NOMO-1 treated with DMSO at 0.1 percent for 48 hours (cell line): ENCODE measurements at regions not wholly inside any gene's neighbourhood (a gene's known extent, or its start where the extent isn't known, plus 50 kb on each side); places are given as distances from the start of the nearest gene placed in this dataset.
A peak's percentile ranks its signal among the peaks of the same experiment; 100 is the strongest.
"Not testable (repeated sequence)": the region's sequence is repeated elsewhere in the genome, so short reads cannot be mapped to it uniquely, and the experiment has no call there.

Source experiments
- DNase-seq: peaks from one replicate; lab custom pipeline; 2025; ENCODE audit not compliant: unreplicated experiment; lab: John Stamatoyannopoulos, UW

DNA sequence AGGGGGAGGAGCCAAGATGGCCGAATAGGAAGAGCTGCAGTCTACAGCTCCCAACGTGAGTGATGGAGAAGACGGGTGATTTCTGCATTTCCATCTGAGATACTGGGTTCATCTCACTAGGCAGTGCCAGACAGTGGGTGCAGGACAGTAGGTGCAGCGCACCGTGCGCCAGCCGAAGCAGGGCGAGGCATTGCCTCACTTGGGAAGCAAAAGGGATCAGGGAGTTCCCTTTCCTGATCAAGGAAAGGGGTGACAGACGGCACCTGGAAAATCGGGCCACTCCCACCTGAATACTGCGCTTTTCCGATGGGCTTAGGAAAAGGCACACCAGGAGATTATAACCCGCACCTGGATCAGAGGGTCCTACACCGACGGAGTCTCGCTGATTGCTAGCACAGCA is 121.1 kb upstream of the SESTD1 start:
- not testable (repeated sequence) for DNase-seq

DNA sequence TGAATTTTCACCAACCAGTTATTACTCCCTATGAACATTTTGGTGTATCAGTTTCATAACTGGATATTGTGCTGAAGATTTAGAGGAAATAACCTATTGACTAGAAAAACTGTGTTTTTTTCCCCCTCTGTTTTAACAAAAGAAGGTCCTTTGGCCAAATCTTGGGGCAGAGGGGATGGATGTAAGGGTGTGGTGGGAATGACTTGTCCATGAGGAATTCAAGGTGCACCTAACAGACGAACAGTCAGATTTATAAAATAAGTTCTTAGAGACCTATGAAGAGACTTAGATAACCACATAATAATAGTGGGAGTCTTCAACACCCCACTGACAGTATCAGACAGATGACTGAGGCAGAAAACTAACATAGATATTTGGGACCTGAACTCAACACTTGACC is 119.3 kb upstream of the SESTD1 start:
- no peak for DNase-seq

GRCh38 chr2:179377296-179377695 is 112.7 kb upstream of the SESTD1 start:
- no peak for DNase-seq

DNA sequence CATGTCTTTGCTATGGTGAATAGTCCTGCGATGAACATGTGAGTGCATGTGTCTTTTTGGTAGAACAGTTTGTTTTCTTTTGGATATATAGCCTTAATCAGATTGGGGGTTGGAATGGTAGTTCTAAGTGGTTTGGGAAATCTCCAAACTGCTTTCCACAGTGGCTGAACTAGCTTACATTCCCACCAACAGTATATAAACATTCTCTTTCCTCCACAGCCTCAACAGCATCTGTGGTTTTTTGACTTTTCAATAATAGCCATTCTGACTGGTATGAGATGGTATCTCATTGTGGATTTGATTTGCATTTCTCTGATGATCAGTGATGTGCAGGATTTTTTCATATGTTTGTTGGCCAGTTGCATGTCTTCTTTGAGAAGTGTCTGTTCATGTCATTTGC is 112.2 kb upstream of the SESTD1 start:
- DNase-seq, result no peak

DNA sequence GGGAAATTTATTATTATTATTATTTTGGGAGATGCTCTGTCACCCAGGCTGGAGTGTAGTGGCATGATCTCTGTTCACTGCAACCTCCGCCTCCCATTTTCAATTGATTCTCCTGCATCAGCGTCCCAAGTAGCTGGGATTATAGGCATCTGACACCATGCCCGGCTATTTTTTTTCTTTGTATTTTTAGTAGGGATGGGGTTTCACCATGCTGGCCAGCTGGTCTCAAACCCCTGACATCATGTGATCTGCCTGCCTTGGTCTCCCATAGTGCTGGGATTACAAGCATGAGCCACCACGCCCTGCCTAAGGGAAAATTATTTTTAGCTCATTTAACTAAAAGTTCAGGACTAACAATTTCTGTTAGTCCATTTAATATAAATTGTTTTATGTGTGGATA is 109.2 kb upstream of the SESTD1 start:
- no peak for DNase-seq

DNA sequence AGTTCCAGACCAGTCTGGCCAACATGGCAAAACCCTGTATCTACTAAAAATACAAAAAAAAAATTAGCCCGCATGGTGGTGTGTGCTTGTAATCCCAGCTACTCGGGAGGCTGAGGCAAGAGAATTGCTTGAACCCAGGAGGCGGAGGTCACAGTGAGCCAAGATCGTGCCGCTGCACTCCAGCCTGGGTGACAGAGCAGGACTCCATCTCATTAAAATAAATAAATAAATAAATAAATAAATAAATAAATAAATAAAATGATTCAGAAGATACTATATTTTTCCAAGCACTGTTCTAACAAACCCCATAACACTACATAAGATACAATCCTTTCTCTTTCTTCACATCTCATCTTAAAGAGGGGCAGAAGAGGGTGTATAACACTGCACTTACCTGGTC is 100.9 kb upstream of the SESTD1 start:
- not testable (repeated sequence) for DNase-seq

DNA sequence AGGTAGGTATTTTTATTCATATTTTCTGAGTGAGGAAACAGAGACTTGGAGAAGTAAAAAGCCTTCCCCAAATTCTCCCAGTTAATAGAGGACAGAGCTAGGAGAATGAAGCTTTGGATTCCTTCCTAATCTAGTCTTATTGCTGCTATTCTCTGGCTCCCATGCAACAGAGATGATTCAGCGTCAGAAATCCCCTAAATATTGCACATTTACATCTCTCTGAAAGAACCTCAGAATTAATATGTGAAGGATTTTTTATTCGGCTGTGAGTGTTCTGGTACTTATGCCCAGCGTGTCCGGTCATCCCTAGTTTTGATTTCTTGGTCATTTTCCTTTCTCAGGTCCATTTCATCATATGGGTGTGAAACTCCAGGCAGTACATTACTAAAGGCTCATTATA is 91.2 kb upstream of the SESTD1 start:
- DNase-seq, result no peak

- DNase-seq, result no peak
These were observed 90.3 kb upstream of the SESTD1 start for GRCh38 chr2:179354739-179355537.

GRCh38 chr2:179354296-179354695 is 89.7 kb upstream of the SESTD1 start:
- DNase-seq, result no peak

- no peak for DNase-seq
These were observed 87.5 kb upstream of the SESTD1 start for GRCh38 chr2:179352181-179352580.

DNA sequence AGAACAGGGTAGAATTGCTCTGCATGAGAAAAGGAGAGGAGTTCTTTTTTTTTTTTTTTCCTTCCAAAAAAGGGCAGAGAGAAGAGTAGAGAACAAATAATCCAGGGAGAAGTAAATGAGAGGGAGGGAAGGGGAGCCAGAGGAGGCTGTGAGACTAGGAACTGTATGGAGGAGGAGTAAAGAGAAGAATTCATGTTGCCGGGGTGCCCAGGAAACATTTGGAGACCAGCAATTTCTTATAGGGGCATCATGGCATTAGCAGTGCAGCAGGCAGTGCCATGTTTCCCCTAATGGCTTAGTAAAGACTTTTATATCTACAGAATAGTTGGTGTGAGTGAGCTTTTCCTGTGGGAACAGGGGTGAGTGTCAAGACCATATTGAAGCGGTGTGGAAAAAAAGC is 86.4 kb upstream of the SESTD1 start:
- DNase-seq, result no peak

DNA sequence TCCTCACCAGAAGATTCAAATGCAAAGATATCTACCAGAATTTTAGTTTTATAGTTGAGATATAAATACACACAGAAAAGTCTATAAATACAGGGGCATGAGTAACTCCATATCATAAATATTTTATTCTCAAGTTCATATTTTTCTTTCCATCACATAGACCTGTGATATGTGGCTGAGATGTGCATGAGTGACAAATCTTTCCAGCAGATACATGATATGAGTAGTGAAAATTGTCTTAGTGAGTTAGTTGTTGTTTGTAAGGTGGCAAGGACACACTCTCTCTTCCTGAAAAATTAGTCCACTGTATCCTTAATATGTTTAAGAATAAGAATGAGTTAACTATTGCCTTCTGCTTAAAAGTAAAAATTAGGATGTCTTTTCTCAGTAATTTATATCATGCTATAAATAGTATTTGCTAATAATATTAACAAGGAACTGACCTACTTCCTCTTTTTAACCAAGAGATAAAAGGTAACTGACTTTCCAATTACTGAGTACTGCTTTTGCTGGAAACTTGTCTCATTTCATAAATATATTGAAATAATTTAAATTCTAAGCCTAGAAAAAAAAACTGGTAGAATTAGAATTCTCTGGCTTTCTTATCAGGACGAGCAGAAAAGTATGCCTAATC is 85.2 kb upstream of the SESTD1 start:
- no peak for DNase-seq

GRCh38 chr2:179348906-179349305 is 84.3 kb upstream of the SESTD1 start:
- DNase-seq, result no peak

DNA sequence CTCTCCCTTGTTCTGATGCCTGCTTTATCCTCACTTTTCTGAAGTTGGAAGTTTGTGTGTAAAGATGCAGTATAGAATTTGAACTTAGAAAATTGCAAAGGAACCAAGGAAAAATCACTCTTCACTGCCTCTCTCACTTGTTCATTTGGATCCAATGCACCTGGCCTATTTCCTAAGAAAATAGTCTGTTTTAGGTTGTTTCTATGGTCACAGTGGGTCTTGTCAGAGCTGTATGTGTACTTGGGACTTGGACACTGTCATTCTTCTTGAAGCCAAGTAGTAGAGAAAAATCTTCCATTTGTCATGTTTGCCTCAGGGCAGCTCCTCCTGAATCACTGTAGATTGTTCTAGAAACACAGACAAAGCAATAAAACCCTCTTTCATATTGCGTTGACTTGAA is 80.3 kb upstream of the SESTD1 start:
- DNase-seq, result no peak

DNA sequence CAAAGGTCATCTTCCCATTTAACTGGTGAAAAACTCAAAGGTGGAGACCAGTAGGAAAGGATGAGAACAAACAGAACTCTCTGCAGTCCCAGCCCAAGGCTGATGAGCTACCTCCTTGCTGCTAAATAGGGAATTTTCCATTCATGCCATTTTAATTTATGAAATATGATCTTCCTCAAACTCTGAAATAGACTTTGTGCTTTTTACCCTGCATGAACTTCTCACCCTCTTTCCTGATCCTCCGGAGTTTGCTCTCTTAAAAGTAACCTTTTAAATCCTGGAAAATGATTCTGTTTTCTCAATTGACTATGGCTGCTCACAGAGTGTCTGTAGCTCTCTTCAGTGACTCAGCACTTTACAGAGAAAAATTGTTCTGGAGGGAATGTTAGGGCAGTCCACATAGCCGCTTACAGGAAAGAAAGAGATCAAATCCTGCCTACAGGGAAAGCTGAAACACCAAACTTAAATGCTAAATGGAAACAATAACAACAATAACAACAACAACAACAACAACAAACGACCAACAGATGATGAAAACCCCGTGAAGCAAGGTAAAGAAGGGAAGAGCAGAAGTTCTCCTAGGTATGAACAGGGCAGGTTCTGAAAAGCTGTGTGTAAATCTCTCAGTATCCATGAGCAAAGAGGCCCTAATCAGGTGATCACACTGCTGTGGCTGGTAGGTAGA is 79.8 kb upstream of the SESTD1 start:
- DNase-seq, result no peak

DNA sequence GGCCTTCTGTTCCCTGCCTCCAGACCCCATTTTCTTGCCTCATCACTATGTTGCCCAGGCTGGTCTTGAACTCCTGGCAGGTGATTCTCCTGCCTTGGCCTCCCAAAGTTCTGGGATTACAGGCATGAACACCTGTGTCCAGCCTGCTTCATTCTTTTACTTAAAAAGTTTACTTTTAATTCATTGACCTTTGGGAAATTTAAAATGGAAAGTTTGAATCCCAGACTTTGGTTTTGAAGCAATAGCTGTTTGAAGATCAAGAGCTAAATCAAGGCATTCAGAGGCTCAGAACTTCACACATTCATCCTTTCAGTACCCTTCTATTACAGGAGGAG is 79.3 kb upstream of the SESTD1 start:
- no peak for DNase-seq

DNA sequence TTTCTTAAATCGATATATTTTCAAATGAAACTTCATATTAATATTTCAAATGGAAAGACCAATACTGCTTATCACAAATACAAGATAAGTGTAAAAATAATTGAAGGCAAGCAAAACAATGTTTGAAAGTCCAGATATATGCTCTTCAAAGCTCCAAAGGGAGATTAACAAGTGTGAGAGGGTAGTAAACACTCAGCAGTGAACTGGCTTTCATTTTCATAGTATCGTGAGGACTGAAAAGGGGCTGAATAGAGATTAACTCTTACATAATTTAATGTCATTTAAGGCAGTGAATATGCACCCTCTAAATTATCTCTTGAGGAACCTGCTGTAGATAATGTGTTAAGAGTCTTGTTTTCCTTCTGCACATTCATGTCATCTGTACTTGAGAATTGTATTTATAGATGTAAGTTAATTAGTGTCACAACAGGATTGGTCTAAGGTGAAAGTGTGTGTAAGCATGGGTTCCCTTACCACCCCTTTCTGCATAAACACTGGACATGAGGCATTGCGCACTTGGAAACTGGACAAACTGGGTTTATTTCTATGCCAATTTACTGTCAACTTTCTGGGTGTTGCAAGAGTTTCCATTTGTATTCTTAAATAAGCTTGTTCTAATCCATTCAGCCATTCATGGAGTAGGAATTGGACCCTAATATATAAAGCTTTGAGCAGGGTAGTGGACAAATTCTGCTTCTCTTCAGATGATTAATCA is 76.7 kb upstream of the SESTD1 start:
- no peak for DNase-seq

DNA sequence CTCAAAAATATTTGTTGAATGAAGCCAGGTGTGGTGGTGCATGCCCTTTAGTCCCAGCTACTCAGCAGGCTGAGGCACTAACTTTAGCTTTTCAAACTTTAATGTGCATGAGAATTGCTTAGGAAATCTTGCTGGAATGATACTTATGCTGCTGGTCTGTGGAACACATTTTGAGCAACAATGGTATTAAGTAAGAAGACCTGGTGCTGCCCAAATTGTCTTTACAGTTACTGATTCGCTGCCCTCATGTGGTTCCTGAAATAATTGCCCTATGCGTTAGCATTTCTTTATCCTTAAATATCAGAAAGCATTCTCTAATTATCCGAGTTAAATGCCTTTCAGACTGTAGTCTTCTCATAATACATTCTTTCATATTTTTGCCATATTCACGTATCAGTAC is 76.0 kb upstream of the SESTD1 start:
- no peak for DNase-seq

GRCh38 chr2:179338681-179339080 is 74.0 kb upstream of the SESTD1 start:
- peak; percentile 43 for DNase-seq

GRCh38 chr2:179336782-179337534 is 72.3 kb upstream of the SESTD1 start:
- DNase-seq, result no peak

GRCh38 chr2:179335732-179336131 is 71.1 kb upstream of the SESTD1 start:
- DNase-seq, result no peak
